ENCODE measurements at regions not wholly inside any gene's neighbourhood (a gene's known extent, or its start where the extent isn't known, plus 50 kb on each side); places are given as distances from the start of the nearest gene placed in this dataset.

GRCh38 chr13:99659226-99659625, 158.0 kb downstream of the TM9SF2 start:
- TF ChIP-seq CHD4 (IDR thresholded peaks at IDR 0.05; ENCODE audit: borderline replicate concordance, low read length): no peak
- no peak for TF ChIP-seq POLR2A (IDR thresholded peaks at IDR 0.05; ENCODE audit: insufficient read depth in 1 of 2, low read depth in 2 of 2, low read length in 2 of 2)
- TF ChIP-seq TP53 (CRISPR knock-in tag; conservative IDR thresholded peaks at IDR 0.05): no peak
- TF ChIP-seq MYC (CRISPR knock-in tag; IDR thresholded peaks at IDR 0.05; ENCODE audit: borderline replicate concordance): no peak
- no peak for TF ChIP-seq NFE2L1 (CRISPR knock-in tag; IDR thresholded peaks at IDR 0.05; ENCODE audit: borderline replicate concordance)
- no peak for TF ChIP-seq CTCF (CRISPR knock-in tag; IDR thresholded peaks at IDR 0.05)
- no peak for TF ChIP-seq KDM1A (CRISPR knock-in tag; IDR thresholded peaks at IDR 0.05)
- no peak for TF ChIP-seq JUNB (CRISPR knock-in tag; IDR thresholded peaks at IDR 0.05; ENCODE audit: borderline replicate concordance)
- TF ChIP-seq MXD4 (CRISPR knock-in tag; IDR thresholded peaks at IDR 0.05): no peak
- TF ChIP-seq, protein P1, sequence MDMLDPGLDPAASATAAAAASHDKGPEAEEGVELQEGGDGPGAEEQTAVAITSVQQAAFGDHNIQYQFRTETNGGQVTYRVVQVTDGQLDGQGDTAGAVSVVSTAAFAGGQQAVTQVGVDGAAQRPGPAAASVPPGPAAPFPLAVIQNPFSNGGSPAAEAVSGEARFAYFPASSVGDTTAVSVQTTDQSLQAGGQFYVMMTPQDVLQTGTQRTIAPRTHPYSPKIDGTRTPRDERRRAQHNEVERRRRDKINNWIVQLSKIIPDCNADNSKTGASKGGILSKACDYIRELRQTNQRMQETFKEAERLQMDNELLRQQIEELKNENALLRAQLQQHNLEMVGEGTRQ (IDR thresholded peaks at IDR 0.05; ENCODE audit: low read depth, low read length): no peak
- TF ChIP-seq, protein P1 (CRISPR knock-in tag; IDR thresholded peaks at IDR 0.05; ENCODE audit: borderline replicate concordance): no peak
